GM21576 (cell line): ENCODE measurements at regions not wholly inside any gene's neighbourhood (a gene's known extent, or its start where the extent isn't known, plus 50 kb on each side); places are given as distances from the start of the nearest gene placed in this dataset.

ENCODE experiments used
- ATAC-seq: cut with Tn5 transposase; IDR thresholded peaks from one replicate; pipeline ENCODE4 v1.9.1; 2021; ENCODE audit warnings: mild to moderate bottlenecking, moderate library complexity; ENCODE audit not compliant: unreplicated experiment

- ATAC-seq = no peak
These were observed 115.1 kb upstream of the DAP start for GRCh38 chr5:10876006-10876744.

DNA sequence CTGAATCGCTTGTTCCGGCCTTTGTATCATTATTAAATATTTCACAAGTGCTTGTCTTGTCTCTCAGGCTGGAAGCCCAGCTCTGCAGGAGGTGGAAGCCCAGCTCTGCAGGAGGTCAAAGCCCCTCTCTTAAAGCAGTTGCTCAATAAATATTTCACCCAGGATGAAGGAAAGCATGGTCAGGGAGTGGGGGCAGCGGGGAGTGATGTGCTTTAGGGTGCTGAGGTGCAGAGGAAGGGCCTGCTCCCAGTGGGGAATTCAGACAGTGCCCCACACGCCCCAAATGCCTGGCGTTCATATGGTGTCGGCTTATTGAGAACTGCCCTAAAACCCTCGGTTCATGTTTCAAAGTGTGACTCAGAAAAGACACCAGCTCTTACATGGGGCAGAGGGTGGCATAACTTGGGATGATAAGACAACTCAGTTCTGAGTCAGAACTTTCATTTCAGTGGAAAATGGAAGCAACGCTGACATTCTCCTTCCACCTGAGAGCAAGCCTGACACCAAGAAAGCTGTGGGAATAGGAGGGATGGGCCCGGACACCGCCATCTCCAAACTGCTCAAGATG is 114.3 kb upstream of the DAP start:
- no peak for ATAC-seq

GRCh38 chr5:10874541-10874940 is 113.5 kb upstream of the DAP start:
- ATAC-seq = no peak

GRCh38 chr5:10870791-10871190 is 109.8 kb upstream of the DAP start:
- no peak for ATAC-seq

DNA sequence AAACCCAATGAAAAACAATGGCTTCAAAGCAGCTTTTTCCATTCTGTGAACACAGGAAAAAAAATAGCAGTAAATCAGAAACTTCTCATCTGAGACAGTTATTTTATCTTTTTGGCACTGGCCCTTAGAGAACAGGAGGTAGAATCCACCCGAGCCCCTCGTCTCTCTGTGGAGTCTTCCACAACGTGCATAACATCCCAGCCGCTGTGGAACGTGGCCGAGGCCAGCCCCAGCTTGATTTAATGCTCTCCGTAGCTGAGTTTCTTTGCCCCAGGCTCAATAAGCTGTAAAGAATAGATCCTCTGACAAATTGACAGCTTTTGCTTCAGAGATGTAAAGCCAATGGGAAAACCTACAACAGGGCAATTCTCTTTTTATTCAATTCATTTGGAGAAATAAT is 107.9 kb upstream of the DAP start:
- ATAC-seq = no peak

DNA sequence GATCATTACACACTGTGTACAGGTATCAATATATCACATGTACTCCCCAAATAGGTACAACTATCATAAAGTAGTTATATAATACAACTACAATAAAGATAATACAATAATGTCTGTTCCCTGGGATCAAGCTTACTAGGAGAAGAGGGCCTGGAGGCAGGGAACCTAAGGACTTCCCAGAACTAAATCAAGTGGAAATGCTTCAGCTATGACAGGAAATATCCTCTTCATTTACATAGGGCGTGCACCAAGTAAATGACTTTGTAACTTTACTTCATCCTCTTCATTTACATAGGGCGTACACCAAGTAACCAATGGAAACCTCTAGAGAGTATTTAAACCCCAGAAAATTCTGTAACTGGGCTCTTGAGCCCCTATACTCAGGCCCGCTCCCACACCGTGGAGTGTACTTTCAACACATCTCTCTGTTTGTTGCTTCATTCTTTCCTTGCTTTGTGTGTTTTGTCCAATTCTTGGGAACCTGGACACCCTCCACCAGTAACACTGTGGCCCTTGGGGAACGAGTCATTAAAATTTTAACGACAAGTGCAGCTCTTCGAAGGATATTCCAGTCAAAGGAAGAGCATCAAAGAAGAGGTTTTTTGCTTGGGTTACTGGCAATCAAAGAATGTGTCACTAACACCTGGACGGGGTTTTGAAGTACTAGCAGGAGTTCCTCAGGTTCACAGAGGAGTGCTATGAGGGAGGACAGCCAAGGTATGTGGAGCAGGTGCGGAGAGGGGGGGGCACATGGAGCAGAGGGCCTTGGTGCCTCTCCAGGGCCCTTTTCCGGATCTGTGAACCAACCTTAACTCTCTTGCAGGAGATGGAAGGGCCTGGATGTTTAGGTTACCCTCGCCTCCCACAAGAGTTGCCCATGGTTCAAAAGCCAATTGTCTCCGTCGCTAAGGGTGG is 106.6 kb upstream of the DAP start:
- ATAC-seq = no peak

GRCh38 chr5:10866913-10867312 is 105.9 kb upstream of the DAP start:
- ATAC-seq = no peak

- peak; percentile 87 for ATAC-seq
These were observed 102.8 kb upstream of the DAP start for GRCh38 chr5:10863763-10864383.

- no peak for ATAC-seq
These were observed 101.1 kb upstream of the DAP start for GRCh38 chr5:10862085-10862484.

DNA sequence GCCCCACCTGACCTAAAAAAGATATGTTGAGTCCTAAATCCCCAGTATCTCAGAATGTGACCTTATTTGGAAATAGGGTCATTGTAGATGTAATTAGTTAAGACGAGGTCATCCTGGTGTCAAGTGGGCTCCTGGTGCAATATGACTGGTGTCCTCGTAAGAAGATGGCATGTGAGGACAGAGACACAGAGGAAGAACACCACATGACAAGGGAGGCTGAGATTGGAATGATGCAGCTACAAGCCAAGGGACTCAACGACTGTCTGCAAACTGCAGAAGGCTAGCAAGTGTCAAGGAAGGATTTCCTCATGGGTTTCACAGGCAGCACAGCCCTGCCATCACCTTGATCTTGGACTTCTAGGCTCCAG is 100.4 kb upstream of the DAP start:
- ATAC-seq = no peak

DNA sequence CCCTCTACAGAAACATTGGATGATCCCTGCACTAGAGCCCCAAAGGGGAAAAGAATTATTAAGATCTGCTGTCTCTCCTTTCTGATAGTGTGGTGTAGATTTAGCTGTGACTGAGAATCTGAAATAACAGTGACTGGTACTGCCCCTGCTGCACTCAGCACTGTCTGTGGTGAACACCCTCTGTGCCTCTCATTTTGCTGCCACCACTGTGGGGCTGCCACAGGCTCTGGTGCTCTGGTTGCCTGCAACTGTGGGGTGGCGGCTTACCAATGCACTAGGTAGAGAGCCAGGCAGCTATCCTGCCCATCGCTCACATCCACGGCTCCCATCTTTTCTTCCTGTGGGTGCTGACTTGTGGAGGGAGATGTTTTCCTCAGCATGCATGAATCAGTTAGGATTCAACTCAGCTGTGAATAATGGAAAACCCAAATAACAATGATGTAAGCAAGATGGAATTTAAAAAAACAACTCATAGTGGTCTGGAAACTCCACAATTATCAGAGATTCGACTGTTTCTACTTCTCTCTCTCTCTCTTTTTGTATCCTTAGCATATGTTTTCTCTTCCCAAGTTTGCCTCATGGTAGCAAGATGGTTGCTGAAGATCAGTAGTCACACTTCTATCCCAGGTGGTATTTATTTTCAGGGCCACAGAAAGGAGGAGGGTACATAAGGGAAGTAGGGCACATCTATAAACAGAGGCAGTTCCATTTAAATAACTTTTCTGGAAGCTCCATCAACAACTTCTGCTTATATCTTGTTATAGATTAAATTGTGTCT is 99.8 kb upstream of the DAP start:
- ATAC-seq = no peak

- no peak for ATAC-seq
These were observed 99.1 kb upstream of the DAP start for GRCh38 chr5:10860196-10860543.

DNA sequence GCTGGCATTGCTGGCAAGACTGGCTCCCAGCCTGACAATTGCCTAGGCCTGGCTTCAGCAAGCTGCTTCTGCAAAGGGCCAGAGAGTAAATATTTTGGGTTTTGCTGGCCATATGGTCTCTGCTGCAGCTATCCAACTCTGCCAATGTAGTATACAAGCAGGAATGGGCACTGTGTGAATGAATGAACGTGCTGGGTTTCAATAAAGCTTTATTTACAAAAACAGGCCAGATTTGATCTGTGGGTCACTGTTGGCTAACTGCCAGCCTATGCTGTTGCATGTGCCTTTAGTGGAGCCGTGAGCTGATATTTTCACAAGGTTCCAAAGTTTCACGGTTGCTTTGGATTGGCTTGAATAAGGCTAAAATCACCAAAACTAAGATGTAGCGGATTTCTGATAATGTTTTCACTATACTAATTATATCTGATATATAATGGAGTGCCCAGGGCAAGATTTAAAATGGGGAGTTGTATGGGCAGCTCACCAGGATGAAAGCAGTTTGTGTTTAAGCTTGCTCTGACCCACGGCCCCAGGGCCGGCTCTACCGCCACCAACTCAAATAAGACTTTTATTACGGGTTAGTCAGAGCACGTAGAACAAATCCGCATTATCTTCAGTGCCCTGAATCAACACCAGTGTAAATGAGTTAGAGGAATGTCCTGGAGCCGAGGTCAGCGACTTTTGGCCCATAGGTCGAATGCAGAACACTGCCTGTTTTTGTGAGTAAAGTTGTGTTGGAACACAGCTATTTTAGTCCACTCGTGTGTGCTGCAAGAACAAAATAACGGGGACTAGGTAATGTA is 98.6 kb upstream of the DAP start:
- ATAC-seq = no peak

- no peak for ATAC-seq
These were observed 97.9 kb upstream of the DAP start for GRCh38 chr5:10858945-10859344.

DNA sequence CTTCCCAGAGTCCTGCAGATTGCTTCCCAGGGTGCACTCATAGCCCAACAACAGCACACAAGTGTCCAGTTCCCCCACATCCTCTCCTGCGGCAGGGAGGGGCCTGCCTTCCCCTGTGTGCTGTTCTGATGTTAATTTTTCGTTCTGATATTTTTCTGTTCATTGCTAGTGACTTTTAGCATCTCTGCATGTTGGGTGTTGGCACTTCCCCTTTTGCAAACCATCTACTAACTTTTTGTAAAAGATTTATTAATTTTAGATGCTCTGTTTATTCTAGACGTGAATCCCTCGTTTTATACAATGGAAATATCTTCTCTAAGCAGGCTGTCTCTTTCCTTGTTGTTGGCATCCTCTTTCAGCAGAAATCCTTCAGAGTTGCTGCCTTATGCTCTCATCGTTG is 97.3 kb upstream of the DAP start:
- no peak for ATAC-seq

DNA sequence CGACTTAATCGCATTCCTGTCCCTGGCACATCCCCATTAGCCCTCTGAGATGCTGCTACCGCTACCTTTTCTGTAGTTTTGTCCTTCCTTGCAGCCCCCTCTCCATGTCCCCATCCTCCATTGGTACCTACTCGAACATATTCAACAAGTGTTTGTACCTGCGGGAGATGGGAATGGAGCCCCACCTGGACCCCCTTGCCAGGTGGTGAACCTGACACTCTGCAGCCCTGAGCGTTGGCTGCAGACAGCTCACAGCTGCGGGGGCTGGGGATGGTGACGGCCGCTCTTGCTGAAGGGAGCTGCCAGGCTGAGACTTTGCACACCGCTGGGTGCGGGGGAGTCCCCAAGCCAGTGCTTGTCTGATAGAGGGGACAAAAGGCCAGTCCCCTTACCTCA is 96.3 kb upstream of the DAP start:
- no peak for ATAC-seq

GRCh38 chr5:10856683-10857337 is 95.8 kb upstream of the DAP start:
- ATAC-seq = no peak

- ATAC-seq = no peak
These were observed 95.0 kb upstream of the DAP start for GRCh38 chr5:10856071-10856470.

DNA sequence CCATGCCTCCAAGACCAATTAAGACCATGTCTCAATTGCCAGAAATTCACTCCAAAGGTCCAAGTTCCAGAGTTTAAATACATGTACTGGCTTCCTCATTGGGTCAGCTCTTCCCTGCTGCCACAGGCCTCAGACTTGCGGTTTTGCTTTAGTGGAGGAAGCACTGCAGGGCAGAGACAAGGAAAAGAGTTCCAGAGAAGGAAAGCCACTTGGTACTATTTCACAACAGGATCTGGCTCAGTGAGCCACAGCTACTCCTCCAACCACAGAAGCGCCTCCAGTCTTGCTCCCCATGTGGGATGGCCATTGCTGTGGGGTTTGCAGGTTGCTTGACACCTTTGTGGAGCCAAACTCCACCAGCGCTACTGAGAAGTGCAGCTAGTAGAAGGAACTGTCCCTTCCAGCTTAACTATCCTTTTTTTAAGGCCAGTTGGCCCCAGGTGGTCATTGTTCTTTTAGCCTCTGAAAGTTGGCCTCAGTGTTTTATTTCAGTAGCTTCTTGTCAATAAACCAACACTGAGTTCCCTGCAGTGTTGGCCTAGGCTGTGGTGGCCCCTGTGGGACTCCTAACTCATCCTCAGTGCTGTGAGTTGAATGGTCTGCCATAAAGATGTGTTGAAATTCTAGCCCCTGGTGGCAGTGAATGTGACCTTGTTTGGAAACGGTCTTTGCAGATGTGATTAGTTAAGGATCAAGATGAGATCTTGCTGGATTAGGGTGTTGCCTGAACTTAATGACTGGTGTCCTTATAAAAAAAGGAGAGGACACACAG is 93.7 kb upstream of the DAP start:
- ATAC-seq = no peak
